HepG2 (cell line): ENCODE measurements at regions not wholly inside any gene's neighbourhood (a gene's known extent, or its start where the extent isn't known, plus 50 kb on each side); places are given as distances from the start of the nearest gene placed in this dataset.

Experiments used
- ATAC-seq: fragments of 200-7000 bp; cut with Tn5 transposase; 3 replicates; pipeline ENCODE4 v1.9.1; 2020; ENCODE audit warnings: mild to moderate bottlenecking, moderate library complexity
- BruUV-seq: library from RNA; stranded (reverse); fragments of 400-500 nt; replicated peaks from 2 replicates; lab custom pipeline; 2021; lab: Mats Ljungman, UMichigan
- CTCF ChIA-PET: fragments of 300-600 bp; formaldehyde crosslinking; extraction: SDS; loops from one replicate; lab custom pipeline; 2021; ENCODE audit warnings: low total read pairs, inconsistent platforms, low intra/inter-chr PET ratio; lab: Yijun Ruan, JAX
- POLR2A ChIA-PET: fragments of 350-600 bp; sonication (Branson Sonifier 250); formaldehyde crosslinking; loops from one replicate; lab custom pipeline; 2020; ENCODE audit warnings: antibody characterized with exemption, inconsistent platforms; lab: Yijun Ruan, JAX
- DNase-seq: peaks from one replicate; pipeline ENCODE4 v3.0.0-alpha.2; 2015; ENCODE audit warnings: low spot score
- FAIRE-seq: peaks from 3 replicates; lab custom pipeline; 2011; peaks lifted over from hg19 to GRCh38; lab: Jason Lieb, UNC
- H2AFZ ChIP-seq: one replicate; pipeline ENCODE4 v1.6.1; 2011; ENCODE audit warnings: low read length, inconsistent platforms
- H3K27ac ChIP-seq: fragments of 300-600 bp; 3 replicates; pipeline ENCODE4 v1.8.0; 2011; ENCODE audit warnings: mixed run types, mild to moderate bottlenecking, mixed read lengths, low read length, inconsistent platforms; ENCODE audit not compliant: insufficient read depth; ENCODE audit errors: extremely low read length
- H3K27me3 ChIP-seq, 2 experiments: fragments of 200-600 bp in 1 of 2; 2 replicates in 1 of 2; 3 replicates in 1 of 2; pipeline versions ENCODE4 v1.6.0 to v1.8.0; 2011; ENCODE audit warnings: low read length in 2 of 2, mild to moderate bottlenecking in 2 of 2, moderate library complexity in 2 of 2, inconsistent platforms in 1 of 2; ENCODE audit not compliant: insufficient read depth in 2 of 2, control insufficient read depth in 1 of 2
- H3K36me3 ChIP-seq, 2 experiments: fragments of 200-600 bp in 1 of 2; replicated peaks in 1 of 2; 2 replicates in 1 of 2; 3 replicates in 1 of 2; pipeline versions ENCODE4 v1.5.1 to v1.8.0; 2011; ENCODE audit warnings: low read length in 2 of 2, inconsistent platforms in 1 of 2; ENCODE audit not compliant: insufficient read depth in 2 of 2, control insufficient read depth in 1 of 2
- H3K4me1 ChIP-seq: 2 replicates; pipeline ENCODE4 v1.5.1; 2012; ENCODE audit warnings: low read length, inconsistent platforms; ENCODE audit not compliant: insufficient read depth
- H3K4me2 ChIP-seq: 2 replicates; pipeline ENCODE4 v1.6.0; 2011; ENCODE audit warnings: low read depth, low read length, inconsistent platforms
- H3K4me3 ChIP-seq, 3 experiments: fragments of 200-600 bp in 1 of 3; sonication (generic), shearing (Covaris generic) in 1 of 3; replicated peaks in 1 of 3; 2 replicates each; pipeline ENCODE4 v1.5.1; 2011 to 2016; ENCODE audit warnings: low read length in 3 of 3, inconsistent platforms in 2 of 3, low read depth in 2 of 3, mild to moderate bottlenecking in 2 of 3, control low read depth in 1 of 3, mixed read lengths in 1 of 3; ENCODE audit not compliant: insufficient read depth in 1 of 3
- H3K79me2 ChIP-seq: one replicate; pipeline ENCODE4 v1.6.1; 2011; ENCODE audit warnings: low read length, inconsistent platforms; ENCODE audit not compliant: insufficient read depth
- H3K9ac ChIP-seq: 2 replicates; pipeline ENCODE4 v1.6.0; 2011; ENCODE audit warnings: mild to moderate bottlenecking, low read depth, low read length, inconsistent platforms; ENCODE audit not compliant: insufficient read depth
- H3K9me3 ChIP-seq: 2 replicates; pipeline ENCODE4 v1.5.1; 2012; ENCODE audit warnings: mild to moderate bottlenecking, low read length
- H4K20me1 ChIP-seq: 2 replicates; pipeline ENCODE4 v1.6.0; 2011; ENCODE audit warnings: inconsistent platforms, mild to moderate bottlenecking, low read length, moderate library complexity; ENCODE audit not compliant: insufficient read depth
- ATF6 ChIP-seq: sonication (generic); formaldehyde crosslinking; conservative IDR thresholded peaks from 2 replicates; pipeline ENCODE4 v1.4.0; 2020; ENCODE audit warnings: missing genetic modification reagents
- BCL6 ChIP-seq: IDR thresholded peaks from 2 replicates; pipeline ENCODE4 v1.6.1; 2016; ENCODE audit warnings: missing genetic modification reagents, missing compliant biosample characterization
- CEBPG ChIP-seq: IDR thresholded peaks from 2 replicates; pipeline ENCODE4 v1.6.1; 2016
- FIP1L1 ChIP-seq: fragments of 200-400 bp; formaldehyde crosslinking; IDR thresholded peaks from 2 replicates; pipeline ENCODE4 v1.6.1; 2018; ENCODE audit warnings: low read depth, mild to moderate bottlenecking, low read length, moderate library complexity, borderline replicate concordance; ENCODE audit not compliant: insufficient read depth
- FOXA1 ChIP-seq, 2 experiments: fragments of 450-650 bp in 1 of 2; sonication (generic) in 1 of 2; formaldehyde crosslinking in 1 of 2; IDR thresholded peaks; 2 replicates each; pipeline versions ENCODE4 v1.4.0 to v1.6.1; 2016 to 2020; ENCODE audit warnings: missing genetic modification reagents in 1 of 2
- IRF2 ChIP-seq: IDR thresholded peaks from 2 replicates; pipeline ENCODE4 v1.6.1; 2018; ENCODE audit warnings: missing genetic modification reagents, missing compliant biosample characterization
- MAFK ChIP-seq, 2 experiments: IDR thresholded peaks in 1 of 2; conservative IDR thresholded peaks in 1 of 2; 2 replicates each; pipeline ENCODE4 v1.6.1; 2011; ENCODE audit warnings: improper control_type of control experiment in 2 of 2, low read length in 2 of 2
- PAXIP1 ChIP-seq: sonication (generic); formaldehyde crosslinking; conservative IDR thresholded peaks from 2 replicates; pipeline ENCODE4 v1.4.0; 2020; ENCODE audit warnings: mild to moderate bottlenecking, missing genetic modification reagents, moderate library complexity
- POGZ ChIP-seq: sonication (generic); formaldehyde crosslinking; IDR thresholded peaks from 2 replicates; pipeline ENCODE4 v1.4.0; 2020; ENCODE audit warnings: mild to moderate bottlenecking, missing genetic modification reagents
- SAP130 ChIP-seq: IDR thresholded peaks from 2 replicates; pipeline ENCODE4 v1.6.1; 2016; ENCODE audit warnings: low read depth
- SRSF1 ChIP-seq: fragments of 200-400 bp; formaldehyde crosslinking; optimal IDR thresholded peaks from 2 replicates; pipeline ENCODE3; 2017; ENCODE audit warnings: mild to moderate bottlenecking, low read depth, low read length, moderate library complexity
- ZNF251 ChIP-seq: sonication (generic); formaldehyde crosslinking; IDR thresholded peaks from 2 replicates; pipeline ENCODE4 v1.9.0; 2021; ENCODE audit warnings: mild to moderate bottlenecking, missing genetic modification reagents
- ZNF589 ChIP-seq: sonication (generic); formaldehyde crosslinking; conservative IDR thresholded peaks from 2 replicates; pipeline ENCODE4 v1.8.0; 2022; ENCODE audit warnings: mild to moderate bottlenecking, moderate library complexity, missing genetic modification reagents
- ZSCAN30 ChIP-seq: sonication (generic); formaldehyde crosslinking; IDR thresholded peaks from 2 replicates; pipeline ENCODE4 v1.5.0; 2020; ENCODE audit warnings: mild to moderate bottlenecking, missing genetic modification reagents
- ZSCAN31 ChIP-seq: sonication (generic); formaldehyde crosslinking; IDR thresholded peaks from 2 replicates; pipeline ENCODE4 v1.5.0; 2020; ENCODE audit warnings: low read depth, mild to moderate bottlenecking, missing genetic modification reagents
- in situ Hi-C: cut with HindIII; loops from 2 replicates; pipeline ENCODE4 v1.10.0; 2017; ENCODE audit warnings: low pct_unique_long_range_greater_than_20kb; ENCODE audit not compliant: extremely low pct_ligation_motif_present
- intact Hi-C: fragments of 100-400 bp; cut with micrococcal nuclease; formaldehyde crosslinking; loops from one replicate; pipeline ENCODE4 v1.10.0; 2022; ENCODE audit not compliant: unreplicated experiment
- TF ChIP-seq, protein P1 (sequence below): sonication (generic); formaldehyde crosslinking; IDR thresholded peaks from 2 replicates; pipeline ENCODE4 v1.5.1; 2020; ENCODE audit warnings: mild to moderate bottlenecking, missing genetic modification reagents, moderate library complexity
- TF ChIP-seq, protein P2 (sequence below): sonication (generic); formaldehyde crosslinking; IDR thresholded peaks from 2 replicates; pipeline ENCODE4 v1.5.0; 2020; ENCODE audit warnings: missing genetic modification reagents

DNA sequence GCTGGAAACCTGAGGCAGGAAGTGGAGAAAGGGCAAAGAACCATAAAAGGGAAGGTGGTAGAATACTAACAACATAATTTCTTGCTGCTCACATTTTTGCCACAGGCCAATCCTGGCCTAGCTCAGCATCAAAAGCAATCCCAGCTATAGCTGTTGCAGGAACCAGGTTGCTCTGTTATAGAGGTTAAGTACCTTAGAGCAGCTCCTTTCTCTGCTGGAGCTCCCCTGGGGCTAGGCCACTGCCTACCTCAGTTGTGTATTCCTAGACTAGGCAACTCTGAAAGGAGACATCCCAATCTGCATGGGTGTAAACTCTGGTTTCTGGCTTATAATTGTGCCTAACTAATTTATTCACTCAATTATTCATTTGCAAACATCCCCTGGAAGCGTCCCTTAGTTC, 108.4 kb downstream of the ZNF365 start (continued):
- TF ChIP-seq, protein P1, sequence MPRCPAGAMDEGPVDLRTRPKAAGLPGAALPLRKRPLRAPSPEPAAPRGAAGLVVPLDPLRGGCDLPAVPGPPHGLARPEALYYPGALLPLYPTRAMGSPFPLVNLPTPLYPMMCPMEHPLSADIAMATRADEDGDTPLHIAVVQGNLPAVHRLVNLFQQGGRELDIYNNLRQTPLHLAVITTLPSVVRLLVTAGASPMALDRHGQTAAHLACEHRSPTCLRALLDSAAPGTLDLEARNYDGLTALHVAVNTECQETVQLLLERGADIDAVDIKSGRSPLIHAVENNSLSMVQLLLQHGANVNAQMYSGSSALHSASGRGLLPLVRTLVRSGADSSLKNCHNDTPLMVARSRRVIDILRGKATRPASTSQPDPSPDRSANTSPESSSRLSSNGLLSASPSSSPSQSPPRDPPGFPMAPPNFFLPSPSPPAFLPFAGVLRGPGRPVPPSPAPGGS, result no peak
- no peak for TF ChIP-seq SRSF1
- no peak for TF ChIP-seq ATF6
- no peak for TF ChIP-seq ZSCAN30 (CRISPR knock-in tag)

DNA sequence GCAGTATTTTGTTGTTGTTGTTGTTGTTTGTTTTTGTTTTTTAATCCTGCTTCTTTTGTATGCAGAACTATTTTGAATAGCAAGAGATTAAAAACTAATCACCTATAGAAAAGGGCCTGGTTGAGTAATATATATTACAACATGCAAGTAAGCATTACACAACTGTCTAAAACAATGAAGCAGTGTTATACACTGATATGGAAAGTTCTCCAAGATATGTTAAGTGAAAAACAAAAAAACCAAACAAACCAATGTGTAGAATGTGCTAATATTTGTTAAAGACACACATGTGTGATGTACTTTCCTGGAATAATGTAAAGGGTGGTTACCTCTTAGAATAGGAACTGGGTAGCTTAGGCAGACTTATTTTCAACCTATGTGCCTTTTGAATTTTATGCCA, 117.4 kb downstream of the ZNF365 start:
- H3K4me1 ChIP-seq, result peaks cover 12% of the 10 kb centered on the region
- ChIA-PET CTCF (interaction anchor here (1.3 kb wide), 1 partner anchor 102 kb away, joined by 3 read pairs; no protein-coding TSS in a partner anchor), POLR2A (no interaction called here)
- no peaks in the 10 kb centered on the region for H3K36me3 ChIP-seq
- DNase-seq (peak; percentile 74), FAIRE-seq (no peak), ATAC-seq (peak; percentile 79)
- H3K4me2 ChIP-seq, result peak overlapping the region; percentile 2; the same call in 1 of the 2 replicates
- in situ Hi-C loops, result no loop called here
- no peak overlapping the region for H2AFZ ChIP-seq
- no peaks in the 10 kb centered on the region for H4K20me1 ChIP-seq
- BruUV-seq, result no TSS peak
- H3K79me2 ChIP-seq, result no peaks in the 10 kb centered on the region
- H3K27me3 ChIP-seq, result no peaks in the 10 kb centered on the region
- H3K9me3 ChIP-seq, result no peaks in the 10 kb centered on the region
- no peak overlapping the region for H3K27ac ChIP-seq
- no peak overlapping the region for H3K4me3 ChIP-seq
- intact Hi-C loops, result loop anchor here (5.0 to 10.0 kb wide), 2 partner anchors 294 to 593 kb away; no protein-coding TSS in a partner anchor
- H3K9ac ChIP-seq, result no peak overlapping the region
- TF ChIP-seq BCL6 (CRISPR knock-in tag), result peak; percentile 80
- no peak for TF ChIP-seq ZNF251
- TF ChIP-seq FIP1L1, result no peak
- TF ChIP-seq MAFK (conservative IDR thresholded peaks at IDR 0.05 in 1 of 2, IDR thresholded peaks at IDR 0.05 in 1 of 2; ENCODE audit: low read length in 2 of 2), result no peak
- peak; percentile 83 for TF ChIP-seq CEBPG (CRISPR knock-in tag)
- TF ChIP-seq ZNF589, result no peak
- no peak for TF ChIP-seq PAXIP1 (CRISPR knock-in tag)
- no peak for TF ChIP-seq ZSCAN31 (CRISPR knock-in tag)
- no peak for TF ChIP-seq IRF2 (CRISPR knock-in tag)
- TF ChIP-seq SAP130, result 0 out of 2 replicates have a peak, but pooled peaks have one; percentile 18
- TF ChIP-seq FOXA1 (IDR thresholded peaks at IDR 0.05), result no peak
- peak; percentile 31; the same call in 1 of the 2 replicates for TF ChIP-seq FOXA1 (CRISPR knock-in tag; IDR thresholded peaks at IDR 0.05)
- TF ChIP-seq, protein P2, sequence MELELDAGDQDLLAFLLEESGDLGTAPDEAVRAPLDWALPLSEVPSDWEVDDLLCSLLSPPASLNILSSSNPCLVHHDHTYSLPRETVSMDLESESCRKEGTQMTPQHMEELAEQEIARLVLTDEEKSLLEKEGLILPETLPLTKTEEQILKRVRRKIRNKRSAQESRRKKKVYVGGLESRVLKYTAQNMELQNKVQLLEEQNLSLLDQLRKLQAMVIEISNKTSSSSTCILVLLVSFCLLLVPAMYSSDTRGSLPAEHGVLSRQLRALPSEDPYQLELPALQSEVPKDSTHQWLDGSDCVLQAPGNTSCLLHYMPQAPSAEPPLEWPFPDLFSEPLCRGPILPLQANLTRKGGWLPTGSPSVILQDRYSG (CRISPR knock-in tag), result no peak
- TF ChIP-seq POGZ (CRISPR knock-in tag), result no peak
